DND-41 (cell line): ENCODE measurements at regions not wholly inside any gene's neighbourhood (a gene's known extent, or its start where the extent isn't known, plus 50 kb on each side); places are given as distances from the start of the nearest gene placed in this dataset.

Experiments used
- ATAC-seq: fragments of 200-7000 bp; cut with Tn5 transposase; 3 replicates; pipeline ENCODE4 v1.9.1; 2021; ENCODE audit warnings: low read depth; ENCODE audit not compliant: insufficient read depth
- DNase-seq: peaks from one replicate; pipeline ENCODE4 v3.0.0-alpha.2; 2020
- H2AFZ ChIP-seq: 2 replicates; pipeline ENCODE4 v1.6.0; 2012; ENCODE audit warnings: low read depth, low read length
- H3K27ac ChIP-seq: 2 replicates; pipeline ENCODE4 v1.5.1; 2012; ENCODE audit warnings: low read length, inconsistent platforms
- H3K27me3 ChIP-seq: fragments of 200-600 bp; sonication (generic); 2 replicates; pipeline ENCODE4 v1.6.0; 2012; ENCODE audit warnings: low read length, mild to moderate bottlenecking, inconsistent platforms; ENCODE audit not compliant: insufficient read depth, poor library complexity
- H3K36me3 ChIP-seq: 2 replicates; pipeline ENCODE4 v1.5.1; 2012; ENCODE audit warnings: low read length, inconsistent platforms; ENCODE audit not compliant: insufficient read depth
- H3K4me1 ChIP-seq: 2 replicates; pipeline ENCODE4 v1.5.1; 2012; ENCODE audit warnings: mild to moderate bottlenecking, low read length; ENCODE audit not compliant: insufficient read depth
- H3K4me2 ChIP-seq: 2 replicates; pipeline ENCODE4 v1.6.0; 2012; ENCODE audit warnings: mild to moderate bottlenecking, moderate library complexity, low read length, inconsistent platforms; ENCODE audit not compliant: insufficient read depth
- H3K4me3 ChIP-seq, 2 experiments: fragments of 200-600 bp in 1 of 2; shearing (Covaris generic) in 1 of 2; 2 replicates each; pipeline ENCODE4 v1.5.1; 2012 to 2016; ENCODE audit warnings: inconsistent platforms in 2 of 2, low read length in 2 of 2, mild to moderate bottlenecking in 2 of 2, low read depth in 1 of 2, moderate library complexity in 1 of 2
- H3K79me2 ChIP-seq: 2 replicates; pipeline ENCODE4 v1.6.0; 2012; ENCODE audit warnings: low read length, inconsistent platforms; ENCODE audit not compliant: insufficient read depth
- H3K9ac ChIP-seq: 2 replicates; pipeline ENCODE4 v1.6.0; 2012; ENCODE audit warnings: low read depth, mild to moderate bottlenecking, inconsistent platforms, low read length, moderate library complexity
- H3K9me3 ChIP-seq: 2 replicates; pipeline ENCODE4 v1.5.1; 2012; ENCODE audit warnings: low read length, moderate library complexity, mild to moderate bottlenecking, inconsistent platforms; ENCODE audit not compliant: insufficient read depth, severe bottlenecking
- H4K20me1 ChIP-seq: 2 replicates; pipeline ENCODE4 v1.6.0; 2012; ENCODE audit warnings: low read length; ENCODE audit not compliant: insufficient read depth
- CTCF ChIP-seq: IDR thresholded peaks from 2 replicates; pipeline ENCODE4 v1.5.1; 2012; ENCODE audit warnings: borderline replicate concordance, low read length, moderate library complexity, mild to moderate bottlenecking; ENCODE audit not compliant: poor library complexity, severe bottlenecking; ENCODE audit errors: extremely low read depth
- EZH2 ChIP-seq: IDR thresholded peaks from 3 replicates; pipeline ENCODE4 v1.6.1; 2012; ENCODE audit warnings: borderline replicate concordance, low read depth, mild to moderate bottlenecking, moderate library complexity, low read length, inconsistent platforms; ENCODE audit not compliant: severe bottlenecking

- H3K4me3 ChIP-seq: no peak overlapping the region
- no peak for TF ChIP-seq CTCF
- no peak for TF ChIP-seq EZH2
- no peaks in the 10 kb centered on the region for H3K79me2 ChIP-seq
- no peak overlapping the region for H3K27ac ChIP-seq
- no peak overlapping the region for H3K4me2 ChIP-seq
- H3K4me1 ChIP-seq: no peaks in the 10 kb centered on the region
- H4K20me1 ChIP-seq: no peaks in the 10 kb centered on the region
- ATAC-seq (no peak), DNase-seq (no peak)
- H2AFZ ChIP-seq: no peak overlapping the region
- no peaks in the 10 kb centered on the region for H3K9me3 ChIP-seq
- H3K9ac ChIP-seq: no peak overlapping the region
- peaks cover 3% of the 10 kb centered on the region for H3K27me3 ChIP-seq
- no peaks in the 10 kb centered on the region for H3K36me3 ChIP-seq
Measured at GRCh38 chr20:61057443-61058121, 194.5 kb upstream of the CDH4 start.

GRCh38 chr20:61061981-61062380, 190.1 kb upstream of the CDH4 start:
- Histone ChIP-seq H3K9me3 (no peaks in the 10 kb centered on the region), H3K27me3 (peaks cover 4% of the 10 kb centered on the region), H3K27ac (no peak overlapping the region), H2AFZ (no peak overlapping the region), H3K4me1 (no peaks in the 10 kb centered on the region), H3K4me2 (no peak overlapping the region), H4K20me1 (no peaks in the 10 kb centered on the region), H3K79me2 (no peaks in the 10 kb centered on the region), H3K9ac (no peak overlapping the region), H3K36me3 (no peaks in the 10 kb centered on the region), H3K4me3 (no peak overlapping the region)
- DNase-seq: no peak
- TF ChIP-seq EZH2: no peak
- no peak for TF ChIP-seq CTCF
- no peak for ATAC-seq

- Histone ChIP-seq H3K4me3 (no peak overlapping the region), H3K27me3 (peaks cover 4% of the 10 kb centered on the region), H3K9me3 (no peaks in the 10 kb centered on the region), H3K9ac (no peak overlapping the region), H3K4me1 (no peaks in the 10 kb centered on the region), H3K27ac (no peak overlapping the region), H3K36me3 (no peaks in the 10 kb centered on the region), H3K4me2 (no peak overlapping the region), H3K79me2 (no peaks in the 10 kb centered on the region), H2AFZ (no peak overlapping the region), H4K20me1 (no peaks in the 10 kb centered on the region)
- no peak for TF ChIP-seq EZH2
- TF ChIP-seq CTCF: no peak
- ATAC-seq: no peak
- DNase-seq: no peak
Measured at GRCh38 chr20:61065853-61066252, 186.2 kb upstream of the CDH4 start.
